Stimulated activated CD4-positive, alpha-beta T cell treated with anti-CD3 and anti-CD28 coated beads, TNF-alpha, amount 100 ng/mL, for 48 hours (primary cell): ENCODE measurements at regions not wholly inside any gene's neighbourhood (a gene's known extent, or its start where the extent isn't known, plus 50 kb on each side); places are given as distances from the start of the nearest gene placed in this dataset.
"Not testable (repeated sequence)": the region's sequence is repeated elsewhere in the genome, so short reads cannot be mapped to it uniquely, and the experiment has no call there.

ENCODE experiments used
- DNase-seq, 3 donors: peaks; one replicate each; pipeline ENCODE4 v3.0.0-alpha.2; 2020; ENCODE audit warnings: low read depth in 3 of 3

DNA sequence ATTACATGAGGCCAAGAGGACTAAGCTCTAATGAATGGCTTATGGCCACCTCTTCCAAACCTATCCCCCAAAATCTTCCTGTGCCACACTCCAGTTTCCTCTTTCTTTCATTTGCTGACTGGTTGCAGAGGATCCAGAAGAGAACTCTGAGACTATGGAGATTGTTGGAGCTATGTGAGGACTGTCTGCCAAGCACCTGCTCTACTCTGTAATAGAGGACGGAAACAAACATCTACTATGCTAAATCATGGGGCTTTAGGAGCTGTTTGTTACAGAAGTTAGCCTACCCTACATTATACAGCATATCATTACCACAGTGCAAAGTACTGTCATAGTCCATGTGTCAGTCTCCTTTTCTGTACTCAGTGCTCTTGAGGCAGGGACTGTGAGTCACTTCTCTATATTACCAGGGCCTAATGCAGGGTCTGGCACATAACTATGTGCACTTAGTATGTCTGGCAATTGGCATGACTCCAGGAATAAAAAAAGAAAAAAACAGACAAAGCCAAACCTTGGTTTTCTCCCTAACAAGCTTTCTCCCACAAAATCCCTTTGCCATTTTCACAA, 95.1 kb downstream of the RPAP3 start:
- DNase-seq: no peak

DNA sequence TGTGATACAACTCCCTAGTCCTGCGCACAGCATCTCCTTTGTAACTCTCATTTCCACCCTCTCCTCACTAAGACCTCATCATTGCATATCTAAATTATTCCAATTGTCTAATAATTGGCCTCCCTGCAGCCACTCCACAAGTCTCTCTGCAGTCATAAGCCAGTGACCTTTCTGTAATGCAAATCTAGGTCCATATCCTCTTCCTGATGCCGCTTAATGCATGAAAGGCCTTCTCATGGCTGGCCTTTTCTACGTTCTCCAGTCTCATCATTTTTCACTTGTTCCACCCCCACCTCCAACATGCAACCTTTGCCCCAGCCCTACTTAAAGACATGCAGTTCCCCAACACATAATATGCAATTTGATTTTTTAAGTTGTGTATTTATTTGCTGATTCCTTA, 96.0 kb downstream of the RPAP3 start:
- DNase-seq: no peak

DNA sequence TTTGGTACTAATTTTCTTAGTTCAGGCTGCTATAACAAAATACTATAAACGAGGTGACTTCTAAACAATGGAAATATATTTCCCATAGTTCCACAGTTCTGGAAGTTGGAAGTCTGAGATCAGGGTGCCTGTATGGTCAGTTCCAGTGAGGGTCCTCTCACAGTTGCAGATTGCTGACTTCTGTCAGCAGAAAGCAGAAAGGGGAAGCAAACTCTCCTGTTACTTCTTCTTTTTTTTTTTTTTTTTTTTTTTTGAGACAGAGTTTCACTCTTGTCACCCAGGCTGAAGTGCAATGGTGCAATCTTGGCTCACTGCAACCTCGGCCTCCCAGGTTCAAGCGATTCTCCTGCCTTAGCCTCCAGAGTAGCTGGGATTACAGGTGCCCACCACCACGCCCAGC, 97.2 kb downstream of the RPAP3 start:
- DNase-seq: not testable (repeated sequence)

- no peak for DNase-seq
Observed at GRCh38 chr12:47604221-47604873, 101.5 kb downstream of the RPAP3 start.

GRCh38 chr12:47602949-47603558, 102.8 kb downstream of the RPAP3 start:
- DNase-seq: no peak

DNA sequence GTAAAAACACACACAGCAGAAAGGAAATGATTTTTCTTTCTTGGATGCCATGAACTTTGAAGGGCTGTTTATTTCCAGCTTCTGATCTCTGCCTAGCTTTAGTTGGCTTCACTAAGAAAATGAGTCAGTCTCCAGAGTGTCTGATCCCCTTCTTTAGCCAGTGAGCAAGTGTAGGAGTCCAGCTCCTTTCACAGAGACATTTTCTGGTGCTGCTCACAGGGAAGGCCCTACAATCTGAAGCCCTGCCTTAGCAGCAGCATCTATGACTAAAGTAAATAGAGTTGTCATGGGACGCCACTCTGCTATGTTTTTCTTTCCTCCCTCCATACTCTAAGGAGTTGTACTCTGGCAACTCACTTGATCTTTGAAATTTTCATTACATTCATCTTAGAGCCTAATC, 103.5 kb downstream of the RPAP3 start:
- no peak for DNase-seq

DNA sequence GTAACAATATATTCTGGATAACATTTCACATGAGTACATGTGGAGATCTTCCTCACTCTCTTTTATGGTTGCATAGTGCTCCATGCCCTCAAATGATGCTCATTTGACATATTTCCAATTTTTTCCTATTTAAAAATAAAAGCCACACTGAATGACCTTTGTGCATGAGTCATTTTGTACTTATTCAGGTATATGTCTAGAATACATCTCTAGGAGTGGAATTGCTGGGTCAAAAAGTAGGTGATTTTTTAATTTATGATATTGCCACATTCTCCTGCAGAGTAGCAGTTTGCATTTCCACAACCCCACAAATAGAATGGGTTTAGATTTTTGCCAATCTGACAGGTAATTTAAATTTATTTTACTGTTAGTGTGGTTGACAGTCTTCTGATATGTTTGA, 104.8 kb downstream of the RPAP3 start:
- no peak for DNase-seq

DNA sequence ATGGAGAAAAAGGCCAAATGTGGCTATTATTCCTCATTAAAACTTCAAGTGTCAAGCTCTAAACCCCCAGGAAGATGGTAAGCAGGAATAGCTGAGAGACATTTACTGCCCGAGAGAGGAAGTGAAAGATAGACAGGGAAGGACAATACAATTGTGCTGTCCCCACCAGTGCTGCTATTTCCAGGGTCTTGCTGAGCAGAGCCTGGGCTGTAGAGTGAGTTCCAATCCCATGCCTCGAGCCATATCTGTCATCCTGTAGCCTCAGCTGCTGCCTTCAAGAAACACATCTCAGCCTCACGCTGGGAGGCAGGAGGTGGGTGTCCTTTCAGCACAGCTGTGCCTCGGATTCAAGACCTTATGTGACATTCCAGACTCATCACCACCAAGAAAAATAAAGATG, 114.0 kb downstream of the RPAP3 start:
- DNase-seq: no peak

DNA sequence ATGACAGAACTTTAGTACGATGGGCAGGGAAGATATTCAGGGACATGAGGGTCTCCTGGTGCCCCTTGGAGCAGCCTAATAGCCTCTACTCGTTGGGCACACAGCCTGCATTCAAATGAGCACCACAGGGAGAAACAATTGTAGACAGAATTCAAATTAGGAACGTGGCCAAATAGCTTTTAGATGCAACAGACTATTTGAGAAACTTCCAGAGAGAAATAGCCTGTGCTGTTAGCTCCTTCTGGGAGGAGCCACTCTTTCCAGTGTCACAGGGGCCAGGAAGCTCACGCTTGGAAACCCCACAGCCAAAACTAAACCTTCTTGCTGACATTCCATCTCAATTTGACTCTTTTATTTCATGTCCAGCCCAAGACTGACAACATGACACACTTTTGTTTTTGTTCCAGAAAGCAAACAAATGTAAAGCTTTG, 114.5 kb downstream of the RPAP3 start:
- no peak for DNase-seq

- no peak for DNase-seq
Observed at GRCh38 chr12:47590771-47591360, 115.0 kb downstream of the RPAP3 start.

DNA sequence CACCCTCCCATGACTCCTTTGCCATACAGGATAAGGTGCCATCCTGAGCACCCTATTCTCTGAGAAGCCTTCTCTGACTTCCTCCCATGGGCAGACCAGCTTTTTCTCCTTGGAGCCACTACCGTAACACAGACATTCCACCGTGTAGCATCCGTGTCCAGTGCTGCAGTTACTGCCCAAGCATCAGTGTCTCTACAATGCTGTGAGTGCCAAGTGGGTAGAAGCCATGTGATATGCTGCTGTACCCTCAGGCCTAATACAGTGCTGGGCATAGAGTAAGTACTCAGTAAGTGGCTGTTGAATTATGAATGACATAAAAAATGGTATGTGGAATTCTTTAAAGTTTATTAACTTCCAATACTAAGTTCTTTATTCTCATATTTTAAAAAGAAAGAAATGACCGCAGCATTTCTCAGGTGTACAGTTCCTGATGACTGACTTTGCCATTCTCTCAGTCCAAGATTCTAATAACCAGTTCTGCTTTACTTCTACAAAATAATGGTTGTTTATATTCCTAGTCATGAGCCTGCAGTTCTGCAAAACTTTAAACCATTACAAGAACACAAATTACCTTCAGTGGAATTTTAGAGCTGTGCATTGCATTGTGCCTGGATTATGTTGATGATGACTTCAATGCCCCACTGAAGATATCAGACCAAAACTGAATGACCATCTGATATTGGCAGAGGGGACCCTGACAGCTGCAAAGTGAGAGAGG, 118.7 kb downstream of the RPAP3 start:
- DNase-seq: no peak

- DNase-seq: no peak
Observed at GRCh38 chr12:47585507-47585906, 120.3 kb downstream of the RPAP3 start.

DNA sequence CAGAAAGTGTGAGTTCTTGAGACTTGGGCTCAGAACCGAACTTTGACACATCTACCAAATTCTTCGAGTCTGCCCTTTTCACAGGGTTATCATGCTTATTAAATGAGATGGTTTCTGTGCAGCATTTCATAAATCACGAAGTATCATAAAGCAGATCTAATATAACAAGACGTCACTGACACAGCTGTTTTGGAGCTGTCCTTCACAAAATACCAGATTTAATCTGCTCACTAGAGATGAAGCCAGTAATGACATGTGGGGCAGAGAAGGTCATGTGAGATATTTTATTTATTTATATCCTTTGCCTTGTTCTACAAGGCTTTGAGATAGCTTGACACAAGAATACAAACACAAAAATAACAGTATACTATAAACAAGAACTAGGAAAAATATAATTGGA, 127.0 kb downstream of the RPAP3 start:
- no peak for DNase-seq

- no peak for DNase-seq
Observed at GRCh38 chr12:47577206-47577989, 128.4 kb downstream of the RPAP3 start.

DNA sequence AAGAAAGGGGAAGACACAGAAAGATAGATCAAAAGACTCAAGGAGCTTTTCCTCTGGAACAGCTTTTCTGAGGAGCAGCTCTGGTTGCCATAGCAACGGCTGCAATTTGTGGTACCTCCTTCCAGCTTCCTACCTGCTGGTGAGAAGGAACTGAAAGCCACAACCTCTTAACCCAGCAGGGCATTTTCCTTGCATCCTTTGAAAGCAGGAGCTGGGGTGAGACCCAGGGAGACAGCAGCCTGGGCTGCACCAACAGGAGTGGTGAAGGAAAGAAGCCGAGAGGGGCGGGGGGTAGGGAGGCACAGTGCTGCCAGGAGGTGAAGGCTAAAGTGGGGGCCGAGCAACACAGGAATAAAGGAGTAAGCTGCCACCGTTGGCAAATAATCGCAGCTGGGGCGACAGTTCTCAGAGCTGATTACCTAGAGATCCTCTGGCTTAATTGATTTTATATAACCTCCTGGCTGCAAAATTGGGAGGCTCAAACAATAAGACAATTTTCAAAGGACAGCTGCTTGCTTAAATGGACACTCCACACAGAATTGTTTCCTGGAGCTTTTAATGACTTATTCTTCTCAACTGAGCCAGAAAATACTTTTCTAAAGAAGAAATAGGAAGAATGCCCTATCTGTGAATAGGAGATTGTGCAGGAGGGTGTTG, 129.4 kb downstream of the RPAP3 start:
- DNase-seq: no peak

- DNase-seq: no peak
Observed at GRCh38 chr12:47574252-47575021, 131.4 kb downstream of the RPAP3 start.

DNA sequence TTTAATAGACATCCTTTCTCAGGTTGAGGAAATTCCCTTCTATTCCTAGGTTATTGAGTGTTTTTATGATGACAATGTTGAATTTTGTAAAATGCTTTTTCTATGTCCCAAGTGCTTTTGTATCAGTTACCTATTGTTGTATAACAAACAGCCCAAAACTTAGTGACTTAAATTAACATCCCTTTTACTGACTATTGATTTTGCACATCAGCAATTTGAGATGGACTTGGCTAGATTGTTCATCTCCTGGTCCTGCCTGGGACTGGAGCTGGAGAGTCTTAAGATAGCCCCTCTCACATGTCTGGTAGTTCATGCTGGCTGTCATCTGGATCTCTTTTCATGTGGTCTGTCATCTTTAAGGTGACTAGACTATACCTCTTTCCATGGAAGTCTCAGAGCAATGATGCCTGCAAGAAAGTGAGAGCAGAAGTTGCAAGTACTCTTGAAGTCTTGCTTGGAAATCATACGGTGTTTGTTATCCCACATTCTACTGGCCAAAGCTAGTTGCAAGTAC, 132.6 kb downstream of the RPAP3 start:
- no peak for DNase-seq

GRCh38 chr12:47570151-47570550, 135.7 kb downstream of the RPAP3 start:
- DNase-seq: no peak

DNA sequence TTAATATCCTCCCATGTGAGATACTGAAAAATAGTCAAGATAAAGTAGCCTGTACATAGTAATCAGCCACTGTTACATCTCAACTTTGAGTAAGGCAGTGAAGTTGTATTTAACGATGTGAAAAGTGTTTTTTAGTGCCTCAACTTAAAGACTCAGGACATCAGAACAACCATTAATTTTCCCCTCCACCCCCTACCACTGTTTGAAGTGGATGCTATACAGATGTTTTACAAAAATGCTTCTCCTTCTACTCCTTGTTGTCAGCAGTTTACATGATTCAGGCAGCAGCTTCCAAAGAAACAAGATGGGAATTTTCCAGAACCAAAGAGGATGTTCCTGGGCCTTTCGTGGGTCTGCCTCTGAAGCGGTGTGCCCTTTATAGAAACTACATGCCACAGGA, 143.6 kb downstream of the RPAP3 start:
- DNase-seq: no peak

DNA sequence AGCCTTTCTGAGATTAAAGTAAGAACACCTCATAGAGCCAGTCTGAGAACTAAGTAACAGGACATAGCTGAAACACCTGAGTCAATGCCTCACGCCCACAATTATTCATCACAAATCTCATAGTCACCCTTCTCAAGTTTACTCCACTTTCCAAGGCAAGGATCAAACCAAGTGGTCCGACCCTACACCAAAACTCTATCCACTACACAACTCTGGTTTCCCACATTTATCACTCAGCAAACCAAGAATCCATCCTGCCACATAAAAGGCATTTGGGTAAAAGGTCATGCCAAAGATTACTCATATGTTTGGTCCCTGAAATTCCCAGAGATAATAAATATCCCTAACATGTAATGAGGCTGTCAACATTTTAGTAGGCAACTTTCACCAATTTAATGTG, 144.1 kb downstream of the RPAP3 start:
- no peak for DNase-seq
